Left lung (tissue), 4 donors: ENCODE measurements at regions not wholly inside any gene's neighbourhood (a gene's known extent, or its start where the extent isn't known, plus 50 kb on each side); places are given as distances from the start of the nearest gene placed in this dataset.

Experiments
- ATAC-seq: fragments of 200-7000 bp; cut with Tn5 transposase; one replicate; pipeline ENCODE4 v1.9.1; 2020; ENCODE audit warnings: moderate library complexity
- DNase-seq, 4 donors: peaks; one replicate each; pipeline ENCODE4 v3.0.0-alpha.2; 2013 to 2020
- H3K27ac ChIP-seq, 2 donors: fragments of 200-600 bp; sonication (generic) in 1 of 2; one replicate each; pipeline versions ENCODE4 v1.5.0 to v1.8.0; 2020 to 2021
- H3K27me3 ChIP-seq, 2 donors: fragments of 200-600 bp; sonication (generic) in 1 of 2; one replicate each; pipeline versions ENCODE4 v1.5.0 to v1.8.0; 2020 to 2021
- H3K36me3 ChIP-seq, 2 donors: fragments of 200-600 bp; sonication (generic) in 1 of 2; one replicate each; pipeline versions ENCODE4 v1.5.0 to v1.8.0; 2020 to 2021
- H3K4me1 ChIP-seq, 2 donors: fragments of 200-600 bp; one replicate each; pipeline ENCODE4 v1.8.0; 2021
- H3K4me3 ChIP-seq, 2 donors: fragments of 200-600 bp; sonication (generic) in 1 of 2; one replicate each; pipeline versions ENCODE4 v1.5.0 to v1.8.0; 2020 to 2021; ENCODE audit warnings: mild to moderate bottlenecking in 1 of 2
- H3K9me3 ChIP-seq, 2 donors: fragments of 200-600 bp; sonication (generic) in 1 of 2; one replicate each; pipeline versions ENCODE4 v1.5.0 to v1.8.0; 2020 to 2021
- CTCF ChIP-seq, 2 donors: fragments of 200-600 bp; sonication (generic) in 1 of 2; IDR thresholded peaks; one replicate each; pipeline versions ENCODE4 v1.5.0 to v1.8.0; 2021; ENCODE audit warnings: antibody characterized with exemption in 2 of 2
- intact Hi-C, 2 donors: fragments of 100-400 bp; cut with DNase I; formaldehyde crosslinking; loops; one replicate each; pipeline versions ENCODE4 v1.11.2 to v1.14.2; 2022
- donor health status: DM: no; HTN: yes; CAD: no.
- donor health status: DM: no; HTN: no; CAD: no.

- Histone ChIP-seq H3K9me3 (peaks cover 0 to 2% of the 10 kb centered on the region in 2 donors), H3K4me3 (no peak overlapping the region), H3K4me1 (no peaks in the 10 kb centered on the region), H3K27me3 (no peaks in the 10 kb centered on the region), H3K27ac (no peak overlapping the region), H3K36me3 (no peaks in the 10 kb centered on the region)
- DNase-seq (no peak), ATAC-seq (no peak)
- TF ChIP-seq CTCF (IDR thresholded peaks at IDR 0.05): no peak
- intact Hi-C loops: no loop called here
These were observed 60.2 kb upstream of the STEAP1 start for GRCh38 chr7:90094030-90094429.
